ENCODE measurements at regions not wholly inside any gene's neighbourhood (a gene's known extent, or its start where the extent isn't known, plus 50 kb on each side); places are given as distances from the start of the nearest gene placed in this dataset.
"Not testable (repeated sequence)": the region's sequence is repeated elsewhere in the genome, so short reads cannot be mapped to it uniquely, and the experiment has no call there.

DNA sequence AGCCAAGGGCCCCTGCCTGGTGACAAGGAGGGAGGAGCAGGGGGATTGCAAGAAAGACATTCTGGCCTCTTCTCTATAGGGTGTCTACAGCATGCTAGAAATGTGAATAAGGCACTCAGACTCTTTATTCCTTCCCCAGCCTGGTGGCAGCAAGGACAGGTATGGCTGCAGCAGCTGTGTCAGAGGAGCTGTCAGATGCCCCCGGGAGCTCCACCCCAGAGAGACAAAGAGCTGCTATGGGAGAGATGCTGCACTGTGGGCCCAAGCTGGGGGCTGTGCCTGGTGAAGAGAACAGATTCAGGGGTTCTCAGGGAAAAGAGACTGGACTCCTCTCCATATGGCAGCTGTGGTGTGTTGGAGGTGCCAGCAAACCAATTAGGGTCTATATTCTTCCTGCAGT lies 1063.3 kb downstream of the OLFM4 start:
- H3K4me3 Mint-ChIP-seq: no peak overlapping the region
- no peaks in the 10 kb centered on the region for H3K4me1 Mint-ChIP-seq (ENCODE audit: low read depth)
- no peak for ATAC-seq
- ChIA-PET POLR2A (no interaction called here), CTCF (no interaction called here)
- DNase-seq: no peak
- no peak overlapping the region for H3K27ac Mint-ChIP-seq
- intact Hi-C loops (cut with micrococcal nuclease): no loop called here
- H3K27me3 Mint-ChIP-seq: no peaks in the 10 kb centered on the region
- TF ChIP-seq, protein P1, sequence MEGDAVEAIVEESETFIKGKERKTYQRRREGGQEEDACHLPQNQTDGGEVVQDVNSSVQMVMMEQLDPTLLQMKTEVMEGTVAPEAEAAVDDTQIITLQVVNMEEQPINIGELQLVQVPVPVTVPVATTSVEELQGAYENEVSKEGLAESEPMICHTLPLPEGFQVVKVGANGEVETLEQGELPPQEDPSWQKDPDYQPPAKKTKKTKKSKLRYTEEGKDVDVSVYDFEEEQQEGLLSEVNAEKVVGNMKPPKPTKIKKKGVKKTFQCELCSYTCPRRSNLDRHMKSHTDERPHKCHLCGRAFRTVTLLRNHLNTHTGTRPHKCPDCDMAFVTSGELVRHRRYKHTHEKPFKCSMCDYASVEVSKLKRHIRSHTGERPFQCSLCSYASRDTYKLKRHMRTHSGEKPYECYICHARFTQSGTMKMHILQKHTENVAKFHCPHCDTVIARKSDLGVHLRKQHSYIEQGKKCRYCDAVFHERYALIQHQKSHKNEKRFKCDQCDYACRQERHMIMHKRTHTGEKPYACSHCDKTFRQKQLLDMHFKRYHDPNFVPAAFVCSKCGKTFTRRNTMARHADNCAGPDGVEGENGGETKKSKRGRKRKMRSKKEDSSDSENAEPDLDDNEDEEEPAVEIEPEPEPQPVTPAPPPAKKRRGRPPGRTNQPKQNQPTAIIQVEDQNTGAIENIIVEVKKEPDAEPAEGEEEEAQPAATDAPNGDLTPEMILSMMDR (IDR thresholded peaks at IDR 0.05): no peak
- H3K9me3 Mint-ChIP-seq: peaks cover 14% of the 10 kb centered on the region
- no peaks in the 10 kb centered on the region for H3K36me3 Mint-ChIP-seq (ENCODE audit: low read depth)

DNA sequence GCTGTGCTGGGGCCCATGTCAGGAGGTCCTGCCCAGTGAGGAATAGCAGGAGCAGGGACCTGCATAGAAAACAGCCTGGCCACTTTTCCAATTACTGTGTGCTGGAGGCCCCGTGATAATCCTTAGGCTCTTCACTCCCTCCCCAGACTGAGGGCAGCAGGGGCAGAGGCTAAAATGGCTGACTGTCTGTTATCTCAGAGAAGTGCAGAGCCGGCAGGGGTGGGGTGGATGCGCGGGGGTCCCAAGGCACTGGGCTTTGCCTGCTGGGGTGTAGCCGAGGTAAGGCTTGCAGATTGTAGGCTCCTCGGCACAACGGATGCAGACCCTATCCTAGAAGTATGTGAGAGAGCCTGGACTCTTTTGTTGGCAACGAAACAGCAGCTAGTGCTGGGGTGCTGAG lies 1064.1 kb downstream of the OLFM4 start:
- intact Hi-C loops (cut with micrococcal nuclease): no loop called here
- ChIA-PET POLR2A (no interaction called here), CTCF (no interaction called here)
- TF ChIP-seq, protein P1 (IDR thresholded peaks at IDR 0.05): no peak
- H3K9me3 Mint-ChIP-seq: peaks cover 14% of the 10 kb centered on the region
- H3K4me3 Mint-ChIP-seq: no peak overlapping the region
- H3K4me1 Mint-ChIP-seq (ENCODE audit: low read depth): no peaks in the 10 kb centered on the region
- DNase-seq (no peak), ATAC-seq (no peak)
- H3K36me3 Mint-ChIP-seq (ENCODE audit: low read depth): no peaks in the 10 kb centered on the region
- no peaks in the 10 kb centered on the region for H3K27me3 Mint-ChIP-seq
- no peak overlapping the region for H3K27ac Mint-ChIP-seq

DNA sequence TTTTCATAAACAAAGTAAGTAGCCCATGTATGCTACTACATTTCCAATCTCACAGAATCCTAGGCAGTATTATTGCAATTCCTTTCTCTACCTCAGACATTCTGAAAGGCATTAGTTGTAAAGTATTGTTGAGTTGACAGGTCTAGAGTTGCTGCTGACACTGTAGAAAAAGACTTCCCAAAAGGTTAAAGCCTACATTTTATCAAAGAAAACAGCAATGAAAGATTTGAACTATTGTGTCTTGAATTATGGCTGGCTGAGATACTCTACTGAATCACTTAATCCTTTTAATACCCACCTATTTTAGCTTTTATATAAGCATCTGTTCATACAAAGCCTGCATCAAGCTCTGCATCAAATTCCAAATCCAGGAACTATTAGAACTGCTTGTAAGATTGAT lies 1082.0 kb downstream of the OLFM4 start:
- POLR2A ChIA-PET: no interaction called here
- Mint-ChIP-seq H3K4me3 (no peak overlapping the region), H3K36me3 (ENCODE audit: low read depth) (no peaks in the 10 kb centered on the region), H3K9me3 (peaks cover 10% of the 10 kb centered on the region), H3K27me3 (no peaks in the 10 kb centered on the region), H3K4me1 (ENCODE audit: low read depth) (no peaks in the 10 kb centered on the region), H3K27ac (no peak overlapping the region)
- CTCF ChIA-PET: no interaction called here
- ATAC-seq (no peak), DNase-seq (no peak)
- TF ChIP-seq, protein P1 (IDR thresholded peaks at IDR 0.05): no peak
- intact Hi-C loops (cut with micrococcal nuclease): no loop called here

DNA sequence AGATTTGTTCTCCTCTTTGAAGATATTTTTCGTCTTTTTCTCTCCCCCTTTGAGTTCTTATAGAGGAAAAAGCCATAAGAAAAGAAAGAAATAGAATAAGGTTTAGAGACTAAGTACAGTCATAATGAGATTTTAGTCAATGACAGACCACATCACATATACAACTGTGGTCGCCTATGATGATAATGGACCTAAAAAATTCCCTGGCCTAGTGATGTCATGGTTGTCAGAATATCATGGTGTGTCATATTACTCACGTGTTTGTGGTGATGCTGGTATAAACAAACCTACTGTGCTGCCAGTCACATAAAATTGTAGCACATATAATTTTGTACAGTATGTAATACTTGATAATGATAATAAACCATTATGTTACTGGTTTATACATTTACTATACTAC lies 1096.1 kb downstream of the OLFM4 start:
- POLR2A ChIA-PET: no interaction called here

DNA sequence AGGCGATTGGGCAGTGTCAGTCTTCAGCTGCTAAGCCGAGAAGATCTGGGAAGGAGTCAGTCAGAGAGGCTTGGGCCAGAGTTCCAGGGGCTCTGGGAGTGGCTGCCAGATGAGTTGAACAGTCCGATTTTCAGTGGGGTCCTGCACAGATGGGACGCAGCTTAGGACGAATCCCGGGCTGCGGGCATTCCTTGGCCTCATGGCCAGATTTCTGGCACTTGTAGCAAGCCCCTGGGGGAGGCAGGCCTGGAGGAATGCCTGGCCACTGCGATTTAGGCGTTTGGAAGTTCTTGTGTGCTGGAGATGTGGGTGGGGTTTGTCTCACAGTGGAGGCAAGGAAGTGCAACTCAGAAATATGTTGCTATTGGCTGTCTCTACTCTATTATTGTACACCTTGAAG lies 1102.3 kb downstream of the OLFM4 start:
- H3K27me3 Mint-ChIP-seq; H3K4me1 Mint-ChIP-seq (ENCODE audit: low read depth); H3K36me3 Mint-ChIP-seq (ENCODE audit: low read depth); H3K27ac Mint-ChIP-seq; DNase-seq; POLR2A ChIA-PET; CTCF ChIA-PET; H3K4me3 Mint-ChIP-seq; intact Hi-C loops (cut with micrococcal nuclease); ATAC-seq: not testable (repeated sequence)
- H3K9me3 Mint-ChIP-seq: peaks cover 32% of the 10 kb centered on the region

More for the DNA sequence above, 1096.1 kb downstream of the OLFM4 start:
- H3K27ac Mint-ChIP-seq: no peak overlapping the region
- no peaks in the 10 kb centered on the region for H3K27me3 Mint-ChIP-seq
- DNase-seq: no peak
- no peak for ATAC-seq
- no peak overlapping the region for H3K4me3 Mint-ChIP-seq
- H3K36me3 Mint-ChIP-seq (ENCODE audit: low read depth): no peaks in the 10 kb centered on the region
- TF ChIP-seq, protein P1 (IDR thresholded peaks at IDR 0.05): no peak
- CTCF ChIA-PET: no interaction called here
- peaks cover 23% of the 10 kb centered on the region for H3K9me3 Mint-ChIP-seq
- no peaks in the 10 kb centered on the region for H3K4me1 Mint-ChIP-seq (ENCODE audit: low read depth)
- intact Hi-C loops (cut with micrococcal nuclease): no loop called here

DNA sequence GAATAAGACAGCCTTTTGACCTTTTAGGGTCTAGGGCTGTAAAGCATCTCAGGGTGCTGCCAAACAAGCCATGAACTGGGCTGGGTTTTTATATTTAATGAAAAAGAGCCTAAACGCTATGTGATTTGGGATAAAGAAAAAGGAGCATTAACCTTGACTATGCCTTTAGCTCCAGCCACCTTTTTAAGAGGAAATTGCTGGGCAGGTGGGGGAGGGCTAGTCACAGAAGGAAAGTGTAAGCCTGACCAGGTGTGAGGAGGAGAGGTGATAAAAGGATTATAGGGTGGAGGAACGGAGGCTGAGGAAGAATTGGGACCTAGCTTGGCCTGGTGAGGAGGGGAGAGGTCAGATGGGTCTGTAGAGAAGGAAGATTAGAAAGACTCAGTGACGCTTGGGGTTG lies 1102.8 kb downstream of the OLFM4 start:
- DNase-seq; CTCF ChIA-PET; H3K4me3 Mint-ChIP-seq; H3K27me3 Mint-ChIP-seq; ATAC-seq; intact Hi-C loops (cut with micrococcal nuclease); H3K27ac Mint-ChIP-seq; POLR2A ChIA-PET; H3K36me3 Mint-ChIP-seq (ENCODE audit: low read depth); H3K4me1 Mint-ChIP-seq (ENCODE audit: low read depth): not testable (repeated sequence)
- peaks cover 32% of the 10 kb centered on the region for H3K9me3 Mint-ChIP-seq

DNA sequence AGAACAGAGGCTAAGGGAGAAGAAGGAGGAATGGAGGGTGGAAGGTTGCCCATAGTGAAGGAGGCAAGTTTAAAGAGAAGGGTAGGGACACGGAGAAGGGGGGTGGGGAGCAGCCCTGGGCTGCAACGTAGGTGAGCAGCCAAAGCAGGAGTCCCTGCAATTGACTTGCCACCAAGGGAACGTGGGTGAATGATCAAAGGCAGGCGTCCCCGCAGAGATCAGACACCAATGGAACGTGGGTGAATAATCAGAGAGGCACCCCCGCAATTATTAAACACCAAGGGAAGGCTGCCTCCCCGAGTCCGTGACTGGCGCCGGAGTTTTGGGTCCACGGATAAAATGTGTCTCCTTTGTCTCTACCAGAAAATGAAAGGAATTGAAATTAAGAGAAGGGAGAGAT lies 1103.5 kb downstream of the OLFM4 start:
- H3K4me1 Mint-ChIP-seq (ENCODE audit: low read depth); H3K27ac Mint-ChIP-seq; H3K36me3 Mint-ChIP-seq (ENCODE audit: low read depth); intact Hi-C loops (cut with micrococcal nuclease); ATAC-seq; POLR2A ChIA-PET; CTCF ChIA-PET; DNase-seq; H3K27me3 Mint-ChIP-seq; H3K4me3 Mint-ChIP-seq: not testable (repeated sequence)
- H3K9me3 Mint-ChIP-seq: peaks cover 33% of the 10 kb centered on the region

DNA sequence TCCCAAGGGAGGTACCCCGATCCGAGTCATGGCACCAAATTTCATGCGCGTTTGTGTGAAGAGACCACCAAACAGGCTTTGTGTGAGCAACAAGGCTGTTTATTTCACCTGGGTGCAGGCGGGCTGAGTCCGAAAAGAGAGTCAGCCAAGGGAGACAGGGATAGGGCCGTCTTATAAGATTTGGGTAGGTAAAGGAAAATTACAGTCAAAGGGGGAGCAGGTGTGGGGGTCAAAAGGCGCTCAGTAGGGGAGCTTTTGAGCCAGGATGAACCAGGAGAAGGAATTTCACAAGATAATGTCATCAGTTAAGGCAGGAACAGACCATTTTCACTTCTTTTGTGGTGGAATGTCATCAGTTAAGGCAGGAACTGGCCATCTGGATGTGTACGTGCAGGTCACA lies 1104.1 kb downstream of the OLFM4 start:
- H3K27ac Mint-ChIP-seq; ATAC-seq; POLR2A ChIA-PET; H3K4me1 Mint-ChIP-seq (ENCODE audit: low read depth); DNase-seq; H3K4me3 Mint-ChIP-seq; intact Hi-C loops (cut with micrococcal nuclease); H3K27me3 Mint-ChIP-seq; CTCF ChIA-PET; H3K36me3 Mint-ChIP-seq (ENCODE audit: low read depth): not testable (repeated sequence)
- H3K9me3 Mint-ChIP-seq: peaks cover 33% of the 10 kb centered on the region
